AG04450 (cell line): ENCODE measurements at regions not wholly inside any gene's neighbourhood (a gene's known extent, or its start where the extent isn't known, plus 50 kb on each side); places are given as distances from the start of the nearest gene placed in this dataset.
"Not testable (repeated sequence)": the region's sequence is repeated elsewhere in the genome, so short reads cannot be mapped to it uniquely, and the experiment has no call there.

ENCODE experiments used
- CTCF ChIA-PET: fragments of 300-600, 350-600 bp; formaldehyde crosslinking; extraction: SDS; loops from one replicate; lab custom pipeline; 2022; ENCODE audit warnings: antibody characterized with exemption, inconsistent platforms; lab: Charles Lee
- POLR2A ChIA-PET: fragments of 350-600 bp; formaldehyde crosslinking; extraction: SDS; loops from one replicate; lab custom pipeline; 2021; ENCODE audit warnings: antibody characterized with exemption, inconsistent platforms; lab: Yijun Ruan, JAX
- DNase-seq: peaks from one replicate; pipeline ENCODE4 v3.0.0-alpha.2; 2011; ENCODE audit warnings: low read depth, low spot score
- H3K27ac ChIP-seq: one replicate; pipeline ENCODE4 v1.5.1; 2012; ENCODE audit warnings: low read depth, low read length, control low read depth
- H3K27me3 ChIP-seq: one replicate; pipeline ENCODE4 v1.6.0; 2012; ENCODE audit warnings: low read length; ENCODE audit not compliant: control insufficient read depth, insufficient read depth
- H3K4me3 ChIP-seq: 2 replicates; pipeline ENCODE4 v1.5.1; 2011; ENCODE audit warnings: mild to moderate bottlenecking, low read depth, low read length, control low read depth
- H3K9me3 ChIP-seq: 2 replicates; pipeline ENCODE4 v1.5.1; 2012; ENCODE audit warnings: low read length; ENCODE audit not compliant: control insufficient read depth, insufficient read depth
- TF ChIP-seq, protein P1 (sequence below): IDR thresholded peaks from 2 replicates; pipeline ENCODE4 v1.5.1; 2011; ENCODE audit warnings: low read depth, low read length, control low read depth, inconsistent platforms

GRCh38 chr3:127082066-127082465 lies 99.2 kb downstream of the PLXNA1 start:
- TF ChIP-seq, protein P1, sequence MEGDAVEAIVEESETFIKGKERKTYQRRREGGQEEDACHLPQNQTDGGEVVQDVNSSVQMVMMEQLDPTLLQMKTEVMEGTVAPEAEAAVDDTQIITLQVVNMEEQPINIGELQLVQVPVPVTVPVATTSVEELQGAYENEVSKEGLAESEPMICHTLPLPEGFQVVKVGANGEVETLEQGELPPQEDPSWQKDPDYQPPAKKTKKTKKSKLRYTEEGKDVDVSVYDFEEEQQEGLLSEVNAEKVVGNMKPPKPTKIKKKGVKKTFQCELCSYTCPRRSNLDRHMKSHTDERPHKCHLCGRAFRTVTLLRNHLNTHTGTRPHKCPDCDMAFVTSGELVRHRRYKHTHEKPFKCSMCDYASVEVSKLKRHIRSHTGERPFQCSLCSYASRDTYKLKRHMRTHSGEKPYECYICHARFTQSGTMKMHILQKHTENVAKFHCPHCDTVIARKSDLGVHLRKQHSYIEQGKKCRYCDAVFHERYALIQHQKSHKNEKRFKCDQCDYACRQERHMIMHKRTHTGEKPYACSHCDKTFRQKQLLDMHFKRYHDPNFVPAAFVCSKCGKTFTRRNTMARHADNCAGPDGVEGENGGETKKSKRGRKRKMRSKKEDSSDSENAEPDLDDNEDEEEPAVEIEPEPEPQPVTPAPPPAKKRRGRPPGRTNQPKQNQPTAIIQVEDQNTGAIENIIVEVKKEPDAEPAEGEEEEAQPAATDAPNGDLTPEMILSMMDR = no peak
- H3K4me3 ChIP-seq = no peak overlapping the region
- no peaks in the 10 kb centered on the region; the same call in 1 of the 2 replicates for H3K9me3 ChIP-seq
- no peak for DNase-seq
- CTCF ChIA-PET = no interaction called here
- POLR2A ChIA-PET = no interaction called here
- peaks cover 8% of the 10 kb centered on the region for H3K27me3 ChIP-seq
- H3K27ac ChIP-seq = no peak overlapping the region

- TF ChIP-seq, protein P1 = no peak
- CTCF ChIA-PET = no interaction called here
- DNase-seq = no peak
These were observed 101.0 kb downstream of the PLXNA1 start for GRCh38 chr3:127083778-127084397.

GRCh38 chr3:127084401-127084990 lies 101.6 kb downstream of the PLXNA1 start:
- H3K4me3 ChIP-seq = no peak overlapping the region
- TF ChIP-seq, protein P1 = no peak
- ChIA-PET CTCF (no interaction called here), POLR2A (no interaction called here)
- no peak for DNase-seq
- H3K27me3 ChIP-seq = peaks cover 12% of the 10 kb centered on the region
- H3K9me3 ChIP-seq = no peaks in the 10 kb centered on the region
- no peak overlapping the region for H3K27ac ChIP-seq

More at GRCh38 chr3:127083778-127084397, 101.0 kb downstream of the PLXNA1 start:
- Histone ChIP-seq H3K27me3 (peaks cover 12% of the 10 kb centered on the region), H3K4me3 (no peak overlapping the region), H3K27ac (no peak overlapping the region), H3K9me3 (no peaks in the 10 kb centered on the region)
- POLR2A ChIA-PET = no interaction called here

DNA sequence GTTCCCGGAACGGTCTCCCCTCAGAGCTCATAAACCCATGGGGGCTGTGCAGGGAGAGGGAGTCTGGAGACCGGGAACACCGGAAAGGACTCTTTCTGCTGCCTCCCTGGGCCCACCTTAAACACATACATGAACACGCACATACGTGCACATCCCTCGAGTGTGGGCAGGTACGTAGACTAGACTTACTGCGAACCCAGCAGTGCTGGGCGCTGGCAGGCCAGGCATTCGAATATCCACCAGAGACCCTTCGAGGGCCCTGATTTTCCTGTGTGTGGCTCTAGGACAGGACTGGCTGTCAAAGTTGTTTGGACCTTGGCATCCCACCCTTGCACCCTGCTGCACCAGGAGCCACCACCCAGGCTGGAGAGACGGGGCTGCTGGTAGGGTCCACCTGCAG lies 102.7 kb downstream of the PLXNA1 start:
- H3K27ac ChIP-seq = no peak overlapping the region
- H3K27me3 ChIP-seq = peaks cover 12% of the 10 kb centered on the region
- no peak for DNase-seq
- TF ChIP-seq, protein P1 = no peak
- ChIA-PET CTCF (no interaction called here), POLR2A (no interaction called here)
- no peaks in the 10 kb centered on the region for H3K9me3 ChIP-seq
- no peak overlapping the region for H3K4me3 ChIP-seq

- H3K9me3 ChIP-seq, H3K4me3 ChIP-seq, CTCF ChIA-PET, POLR2A ChIA-PET, H3K27ac ChIP-seq, H3K27me3 ChIP-seq, DNase-seq: not testable (repeated sequence)
These were observed 103.7 kb downstream of the PLXNA1 start for GRCh38 chr3:127086591-127086990.
